ENCODE measurements at regions not wholly inside any gene's neighbourhood (a gene's known extent, or its start where the extent isn't known, plus 50 kb on each side); places are given as distances from the start of the nearest gene placed in this dataset.

DNA sequence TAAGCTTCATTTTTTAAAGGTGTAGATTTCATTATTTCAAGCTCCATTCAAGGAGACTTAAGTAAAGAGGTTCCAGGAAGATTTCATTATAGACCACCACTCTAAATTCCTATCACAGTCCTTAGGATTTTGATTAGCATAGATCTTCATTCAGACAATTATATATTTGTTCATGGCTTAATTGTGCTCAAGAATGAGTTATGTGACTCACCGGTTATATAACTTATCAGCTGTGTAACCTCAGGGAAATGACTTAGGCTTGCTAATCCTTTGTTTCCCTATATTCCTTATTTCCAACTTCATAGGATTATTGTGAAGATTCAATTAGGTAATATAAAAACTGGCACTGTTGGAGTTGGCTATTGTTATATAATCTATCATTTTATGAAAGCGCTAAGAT, 632.8 kb upstream of the SPRY2 start:
- TF ChIP-seq, protein P1, sequence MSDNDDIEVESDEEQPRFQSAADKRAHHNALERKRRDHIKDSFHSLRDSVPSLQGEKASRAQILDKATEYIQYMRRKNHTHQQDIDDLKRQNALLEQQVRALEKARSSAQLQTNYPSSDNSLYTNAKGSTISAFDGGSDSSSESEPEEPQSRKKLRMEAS (IDR thresholded peaks at IDR 0.05; ENCODE audit: low read depth, low read length): no peak
- TF ChIP-seq, protein P2, sequence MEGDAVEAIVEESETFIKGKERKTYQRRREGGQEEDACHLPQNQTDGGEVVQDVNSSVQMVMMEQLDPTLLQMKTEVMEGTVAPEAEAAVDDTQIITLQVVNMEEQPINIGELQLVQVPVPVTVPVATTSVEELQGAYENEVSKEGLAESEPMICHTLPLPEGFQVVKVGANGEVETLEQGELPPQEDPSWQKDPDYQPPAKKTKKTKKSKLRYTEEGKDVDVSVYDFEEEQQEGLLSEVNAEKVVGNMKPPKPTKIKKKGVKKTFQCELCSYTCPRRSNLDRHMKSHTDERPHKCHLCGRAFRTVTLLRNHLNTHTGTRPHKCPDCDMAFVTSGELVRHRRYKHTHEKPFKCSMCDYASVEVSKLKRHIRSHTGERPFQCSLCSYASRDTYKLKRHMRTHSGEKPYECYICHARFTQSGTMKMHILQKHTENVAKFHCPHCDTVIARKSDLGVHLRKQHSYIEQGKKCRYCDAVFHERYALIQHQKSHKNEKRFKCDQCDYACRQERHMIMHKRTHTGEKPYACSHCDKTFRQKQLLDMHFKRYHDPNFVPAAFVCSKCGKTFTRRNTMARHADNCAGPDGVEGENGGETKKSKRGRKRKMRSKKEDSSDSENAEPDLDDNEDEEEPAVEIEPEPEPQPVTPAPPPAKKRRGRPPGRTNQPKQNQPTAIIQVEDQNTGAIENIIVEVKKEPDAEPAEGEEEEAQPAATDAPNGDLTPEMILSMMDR (IDR thresholded peaks at IDR 0.05; ENCODE audit: low read depth, low read length): no peak
- TF ChIP-seq MYC (IDR thresholded peaks at IDR 0.05; ENCODE audit: low read depth, low read length) (no peak), POLR2A (IDR thresholded peaks at IDR 0.05; ENCODE audit: extremely low read depth, insufficient read length) (no peak)
